HEK293 (cell line): ENCODE measurements at regions not wholly inside any gene's neighbourhood (a gene's known extent, or its start where the extent isn't known, plus 50 kb on each side); places are given as distances from the start of the nearest gene placed in this dataset.

ENCODE experiments used
- BCL11A ChIP-seq: fragments of 450-650 bp; formaldehyde crosslinking; IDR thresholded peaks from 2 replicates; pipeline ENCODE4 v1.5.1; 2016; ENCODE audit warnings: low read depth, missing biosample characterization, missing genetic modification characterization
- SP2 ChIP-seq: fragments of 450-650 bp; formaldehyde crosslinking; IDR thresholded peaks from 2 replicates; pipeline ENCODE4 v1.5.1; 2016; ENCODE audit warnings: missing biosample characterization, missing genetic modification characterization
- YY1 ChIP-seq: fragments of 450-650 bp; formaldehyde crosslinking; IDR thresholded peaks from 2 replicates; pipeline ENCODE4 v1.5.1; 2018; ENCODE audit warnings: missing biosample characterization, missing genetic modification characterization
- ZBTB1 ChIP-seq: fragments of 450-650 bp; formaldehyde crosslinking; IDR thresholded peaks from 2 replicates; pipeline ENCODE4 v1.5.1; 2016; ENCODE audit warnings: missing biosample characterization, missing genetic modification characterization
- ZFP41 ChIP-seq: fragments of 450-650 bp; formaldehyde crosslinking; IDR thresholded peaks from 2 replicates; pipeline ENCODE4 v1.5.1; 2016; ENCODE audit warnings: missing biosample characterization, missing genetic modification characterization, borderline replicate concordance
- ZNF239 ChIP-seq: fragments of 450-650 bp; formaldehyde crosslinking; IDR thresholded peaks from 2 replicates; pipeline ENCODE4 v1.5.1; 2016; ENCODE audit warnings: missing biosample characterization, missing genetic modification characterization
- ZNF629 ChIP-seq: fragments of 450-650 bp; formaldehyde crosslinking; IDR thresholded peaks from 2 replicates; pipeline ENCODE4 v1.5.1; 2017; ENCODE audit warnings: missing biosample characterization, missing genetic modification characterization
- ZNF654 ChIP-seq: fragments of 450-650 bp; formaldehyde crosslinking; IDR thresholded peaks from 2 replicates; pipeline ENCODE4 v1.5.1; 2016; ENCODE audit warnings: low read depth, missing biosample characterization, missing genetic modification characterization
- TF ChIP-seq, protein P1 (sequence below): fragments of 450-650 bp; formaldehyde crosslinking; IDR thresholded peaks from 2 replicates; pipeline ENCODE4 v1.5.1; 2016; ENCODE audit warnings: missing biosample characterization, missing genetic modification characterization
- TF ChIP-seq, protein P2 (sequence below): fragments of 450-650 bp; formaldehyde crosslinking; IDR thresholded peaks from 2 replicates; pipeline ENCODE4 v1.5.1; 2016; ENCODE audit warnings: missing biosample characterization, missing genetic modification characterization
- TF ChIP-seq, protein P3 (sequence below): fragments of 450-650 bp; formaldehyde crosslinking; conservative IDR thresholded peaks from 2 replicates; pipeline ENCODE4 v1.5.1; 2016; ENCODE audit warnings: low read depth, missing biosample characterization, missing genetic modification characterization
- TF ChIP-seq, protein P4 (sequence below): fragments of 450-650 bp; formaldehyde crosslinking; IDR thresholded peaks from 2 replicates; pipeline ENCODE4 v1.5.1; 2016; ENCODE audit warnings: missing biosample characterization, missing genetic modification characterization

DNA sequence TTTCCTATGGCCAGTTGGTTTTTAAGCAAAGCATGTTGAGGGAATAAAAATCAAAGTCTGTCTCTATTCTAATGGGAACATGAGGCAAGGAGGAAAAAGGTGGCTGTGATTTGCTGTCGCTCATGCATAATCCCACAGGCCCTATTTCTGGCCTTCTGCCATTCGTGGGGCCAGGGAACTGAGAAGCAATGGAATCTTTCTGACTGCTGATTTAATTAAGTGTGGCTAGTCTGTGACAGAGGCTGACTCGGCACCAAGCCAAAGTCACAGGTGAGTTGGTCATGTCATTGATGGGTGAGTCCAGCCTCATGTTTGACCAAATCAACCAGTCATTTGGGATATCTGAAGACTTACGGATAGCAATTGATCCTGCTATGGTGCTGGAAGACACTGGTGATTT lies 429.3 kb upstream of the CADM1 start:
- TF ChIP-seq SP2 (tag by site-specific recombination): no peak
- TF ChIP-seq, protein P1, sequence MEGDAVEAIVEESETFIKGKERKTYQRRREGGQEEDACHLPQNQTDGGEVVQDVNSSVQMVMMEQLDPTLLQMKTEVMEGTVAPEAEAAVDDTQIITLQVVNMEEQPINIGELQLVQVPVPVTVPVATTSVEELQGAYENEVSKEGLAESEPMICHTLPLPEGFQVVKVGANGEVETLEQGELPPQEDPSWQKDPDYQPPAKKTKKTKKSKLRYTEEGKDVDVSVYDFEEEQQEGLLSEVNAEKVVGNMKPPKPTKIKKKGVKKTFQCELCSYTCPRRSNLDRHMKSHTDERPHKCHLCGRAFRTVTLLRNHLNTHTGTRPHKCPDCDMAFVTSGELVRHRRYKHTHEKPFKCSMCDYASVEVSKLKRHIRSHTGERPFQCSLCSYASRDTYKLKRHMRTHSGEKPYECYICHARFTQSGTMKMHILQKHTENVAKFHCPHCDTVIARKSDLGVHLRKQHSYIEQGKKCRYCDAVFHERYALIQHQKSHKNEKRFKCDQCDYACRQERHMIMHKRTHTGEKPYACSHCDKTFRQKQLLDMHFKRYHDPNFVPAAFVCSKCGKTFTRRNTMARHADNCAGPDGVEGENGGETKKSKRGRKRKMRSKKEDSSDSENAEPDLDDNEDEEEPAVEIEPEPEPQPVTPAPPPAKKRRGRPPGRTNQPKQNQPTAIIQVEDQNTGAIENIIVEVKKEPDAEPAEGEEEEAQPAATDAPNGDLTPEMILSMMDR (tag by site-specific recombination): no peak
- no peak for TF ChIP-seq ZNF239 (tag by site-specific recombination)
- no peak for TF ChIP-seq ZBTB1 (tag by site-specific recombination)
- TF ChIP-seq ZFP41 (tag by site-specific recombination): no peak
- TF ChIP-seq, protein P2, sequence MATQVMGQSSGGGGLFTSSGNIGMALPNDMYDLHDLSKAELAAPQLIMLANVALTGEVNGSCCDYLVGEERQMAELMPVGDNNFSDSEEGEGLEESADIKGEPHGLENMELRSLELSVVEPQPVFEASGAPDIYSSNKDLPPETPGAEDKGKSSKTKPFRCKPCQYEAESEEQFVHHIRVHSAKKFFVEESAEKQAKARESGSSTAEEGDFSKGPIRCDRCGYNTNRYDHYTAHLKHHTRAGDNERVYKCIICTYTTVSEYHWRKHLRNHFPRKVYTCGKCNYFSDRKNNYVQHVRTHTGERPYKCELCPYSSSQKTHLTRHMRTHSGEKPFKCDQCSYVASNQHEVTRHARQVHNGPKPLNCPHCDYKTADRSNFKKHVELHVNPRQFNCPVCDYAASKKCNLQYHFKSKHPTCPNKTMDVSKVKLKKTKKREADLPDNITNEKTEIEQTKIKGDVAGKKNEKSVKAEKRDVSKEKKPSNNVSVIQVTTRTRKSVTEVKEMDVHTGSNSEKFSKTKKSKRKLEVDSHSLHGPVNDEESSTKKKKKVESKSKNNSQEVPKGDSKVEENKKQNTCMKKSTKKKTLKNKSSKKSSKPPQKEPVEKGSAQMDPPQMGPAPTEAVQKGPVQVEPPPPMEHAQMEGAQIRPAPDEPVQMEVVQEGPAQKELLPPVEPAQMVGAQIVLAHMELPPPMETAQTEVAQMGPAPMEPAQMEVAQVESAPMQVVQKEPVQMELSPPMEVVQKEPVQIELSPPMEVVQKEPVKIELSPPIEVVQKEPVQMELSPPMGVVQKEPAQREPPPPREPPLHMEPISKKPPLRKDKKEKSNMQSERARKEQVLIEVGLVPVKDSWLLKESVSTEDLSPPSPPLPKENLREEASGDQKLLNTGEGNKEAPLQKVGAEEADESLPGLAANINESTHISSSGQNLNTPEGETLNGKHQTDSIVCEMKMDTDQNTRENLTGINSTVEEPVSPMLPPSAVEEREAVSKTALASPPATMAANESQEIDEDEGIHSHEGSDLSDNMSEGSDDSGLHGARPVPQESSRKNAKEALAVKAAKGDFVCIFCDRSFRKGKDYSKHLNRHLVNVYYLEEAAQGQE (tag by site-specific recombination): no peak
- no peak for TF ChIP-seq ZNF654
- no peak for TF ChIP-seq BCL11A
- TF ChIP-seq, protein P3, sequence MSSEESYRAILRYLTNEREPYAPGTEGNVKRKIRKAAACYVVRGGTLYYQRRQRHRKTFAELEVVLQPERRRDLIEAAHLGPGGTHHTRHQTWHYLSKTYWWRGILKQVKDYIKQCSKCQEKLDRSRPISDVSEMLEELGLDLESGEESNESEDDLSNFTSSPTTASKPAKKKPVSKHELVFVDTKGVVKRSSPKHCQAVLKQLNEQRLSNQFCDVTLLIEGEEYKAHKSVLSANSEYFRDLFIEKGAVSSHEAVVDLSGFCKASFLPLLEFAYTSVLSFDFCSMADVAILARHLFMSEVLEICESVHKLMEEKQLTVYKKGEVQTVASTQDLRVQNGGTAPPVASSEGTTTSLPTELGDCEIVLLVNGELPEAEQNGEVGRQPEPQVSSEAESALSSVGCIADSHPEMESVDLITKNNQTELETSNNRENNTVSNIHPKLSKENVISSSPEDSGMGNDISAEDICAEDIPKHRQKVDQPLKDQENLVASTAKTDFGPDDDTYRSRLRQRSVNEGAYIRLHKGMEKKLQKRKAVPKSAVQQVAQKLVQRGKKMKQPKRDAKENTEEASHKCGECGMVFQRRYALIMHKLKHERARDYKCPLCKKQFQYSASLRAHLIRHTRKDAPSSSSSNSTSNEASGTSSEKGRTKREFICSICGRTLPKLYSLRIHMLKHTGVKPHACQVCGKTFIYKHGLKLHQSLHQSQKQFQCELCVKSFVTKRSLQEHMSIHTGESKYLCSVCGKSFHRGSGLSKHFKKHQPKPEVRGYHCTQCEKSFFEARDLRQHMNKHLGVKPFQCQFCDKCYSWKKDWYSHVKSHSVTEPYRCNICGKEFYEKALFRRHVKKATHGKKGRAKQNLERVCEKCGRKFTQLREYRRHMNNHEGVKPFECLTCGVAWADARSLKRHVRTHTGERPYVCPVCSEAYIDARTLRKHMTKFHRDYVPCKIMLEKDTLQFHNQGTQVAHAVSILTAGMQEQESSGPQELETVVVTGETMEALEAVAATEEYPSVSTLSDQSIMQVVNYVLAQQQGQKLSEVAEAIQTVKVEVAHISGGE (tag by site-specific recombination): no peak
- TF ChIP-seq YY1 (tag by site-specific recombination): no peak
- TF ChIP-seq, protein P4, sequence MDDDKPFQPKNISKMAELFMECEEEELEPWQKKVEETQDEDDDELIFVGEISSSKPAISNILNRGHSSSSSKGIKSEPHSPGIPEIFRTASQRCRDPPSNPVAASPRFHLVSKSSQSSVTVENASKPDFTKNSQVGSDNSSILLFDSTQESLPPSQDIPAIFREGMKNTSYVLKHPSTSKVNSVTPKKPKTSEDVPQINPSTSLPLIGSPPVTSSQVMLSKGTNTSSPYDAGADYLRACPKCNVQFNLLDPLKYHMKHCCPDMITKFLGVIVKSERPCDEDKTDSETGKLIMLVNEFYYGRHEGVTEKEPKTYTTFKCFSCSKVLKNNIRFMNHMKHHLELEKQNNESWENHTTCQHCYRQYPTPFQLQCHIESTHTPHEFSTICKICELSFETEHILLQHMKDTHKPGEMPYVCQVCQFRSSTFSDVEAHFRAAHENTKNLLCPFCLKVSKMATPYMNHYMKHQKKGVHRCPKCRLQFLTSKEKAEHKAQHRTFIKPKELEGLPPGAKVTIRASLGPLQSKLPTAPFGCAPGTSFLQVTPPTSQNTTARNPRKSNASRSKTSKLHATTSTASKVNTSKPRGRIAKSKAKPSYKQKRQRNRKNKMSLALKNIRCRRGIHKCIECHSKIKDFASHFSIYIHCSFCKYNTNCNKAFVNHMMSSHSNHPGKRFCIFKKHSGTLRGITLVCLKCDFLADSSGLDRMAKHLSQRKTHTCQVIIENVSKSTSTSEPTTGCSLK (tag by site-specific recombination): no peak
- no peak for TF ChIP-seq ZNF629 (tag by site-specific recombination)
